Hematopoietic multipotent progenitor cell treated with erythropoietin and hydrocortisone succinate and interleukin-3 and kit ligand, for 6 days (in vitro differentiated cells): ENCODE measurements at regions not wholly inside any gene's neighbourhood (a gene's known extent, or its start where the extent isn't known, plus 50 kb on each side); places are given as distances from the start of the nearest gene placed in this dataset.

ENCODE experiments used
- DNase-seq: peaks from one replicate; pipeline ENCODE4 v3.0.0-alpha.2; 2015

GRCh38 chrX:137483554-137483953 lies 82.4 kb upstream of the ZIC3 start:
- DNase-seq = no peak

DNA sequence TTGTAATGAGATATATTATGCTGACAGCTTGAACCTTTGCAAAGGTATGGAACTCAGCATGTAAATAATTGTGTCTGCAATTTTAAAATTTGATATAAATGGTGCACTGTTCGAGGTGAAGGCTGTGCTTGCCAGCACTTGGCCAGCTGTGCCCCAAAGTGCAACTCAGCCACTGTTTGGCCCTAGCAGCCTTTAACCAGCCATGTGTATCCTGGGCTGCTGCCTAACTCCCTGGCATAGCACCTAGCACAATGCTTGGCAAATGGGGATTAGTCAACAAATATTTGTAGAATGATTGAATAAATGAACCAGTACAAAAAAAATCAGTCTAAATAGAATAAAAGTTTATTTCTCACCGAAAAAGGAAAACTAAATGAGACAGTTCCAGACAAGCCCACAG lies 83.8 kb upstream of the ZIC3 start:
- DNase-seq = no peak

GRCh38 chrX:137479386-137479785 lies 86.5 kb upstream of the ZIC3 start:
- DNase-seq = no peak

DNA sequence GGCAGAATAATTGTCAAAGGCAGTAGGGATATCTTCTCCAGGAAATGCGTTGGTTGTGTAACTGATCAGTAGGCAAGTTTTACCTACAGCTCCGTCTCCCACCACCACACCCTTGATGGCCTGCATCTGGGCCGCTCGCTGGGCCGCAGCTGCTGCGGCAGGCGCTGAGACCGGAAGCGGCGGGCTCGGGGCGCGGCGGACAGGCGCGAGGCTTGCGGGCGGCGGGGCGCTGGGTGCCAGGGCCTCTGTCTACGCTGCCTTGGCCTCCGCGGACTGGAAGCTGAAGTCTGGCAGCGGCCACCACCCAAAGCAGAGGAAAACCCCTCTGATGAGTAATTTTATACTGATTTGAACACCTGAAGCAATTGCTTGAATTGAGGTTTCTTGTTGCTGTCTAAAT lies 124.2 kb upstream of the ZIC3 start:
- no peak for DNase-seq

- peak; percentile 31 for DNase-seq
These were observed 133.3 kb upstream of the ZIC3 start for GRCh38 chrX:137432609-137433008.

DNA sequence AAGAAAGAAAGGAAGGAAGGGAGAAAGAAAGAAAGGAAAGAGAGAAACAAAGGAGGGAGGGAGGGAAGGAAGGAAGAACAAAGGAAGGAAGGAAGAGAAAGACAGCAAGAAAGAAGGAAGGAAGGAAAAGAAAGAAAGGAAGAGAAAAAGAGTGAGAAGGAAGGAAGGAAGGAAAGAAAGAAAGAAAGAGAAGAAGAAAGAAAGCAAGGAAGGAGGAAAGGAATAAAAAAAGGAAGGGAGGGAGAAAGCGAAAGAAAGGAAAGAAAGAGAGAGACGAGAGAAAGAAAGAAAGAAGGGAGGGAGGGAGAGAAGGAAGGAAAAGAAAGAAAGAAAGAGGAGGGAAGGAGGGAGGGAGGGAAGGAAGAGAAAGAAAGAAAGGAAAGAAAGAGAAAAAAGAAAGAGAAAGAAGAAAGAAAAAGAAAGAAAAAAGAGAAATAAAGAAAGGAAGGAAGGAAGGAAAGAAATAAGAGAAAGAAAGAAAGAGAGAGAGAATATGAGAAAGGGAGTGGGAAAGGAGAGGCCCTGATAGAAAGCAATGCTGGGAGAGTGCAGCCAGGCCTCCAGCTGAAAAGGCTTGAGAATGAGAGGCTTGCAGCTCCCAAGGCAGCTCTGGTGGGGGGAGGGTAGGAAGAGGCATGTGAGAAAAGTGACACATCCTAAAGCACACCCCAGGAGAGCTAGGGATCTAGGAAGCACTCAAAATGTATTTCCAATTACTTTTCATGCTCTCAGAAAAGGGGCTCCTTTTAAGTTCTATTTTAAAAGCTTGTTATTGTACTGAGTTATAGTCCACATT lies 134.0 kb upstream of the ZIC3 start:
- DNase-seq = no peak

DNA sequence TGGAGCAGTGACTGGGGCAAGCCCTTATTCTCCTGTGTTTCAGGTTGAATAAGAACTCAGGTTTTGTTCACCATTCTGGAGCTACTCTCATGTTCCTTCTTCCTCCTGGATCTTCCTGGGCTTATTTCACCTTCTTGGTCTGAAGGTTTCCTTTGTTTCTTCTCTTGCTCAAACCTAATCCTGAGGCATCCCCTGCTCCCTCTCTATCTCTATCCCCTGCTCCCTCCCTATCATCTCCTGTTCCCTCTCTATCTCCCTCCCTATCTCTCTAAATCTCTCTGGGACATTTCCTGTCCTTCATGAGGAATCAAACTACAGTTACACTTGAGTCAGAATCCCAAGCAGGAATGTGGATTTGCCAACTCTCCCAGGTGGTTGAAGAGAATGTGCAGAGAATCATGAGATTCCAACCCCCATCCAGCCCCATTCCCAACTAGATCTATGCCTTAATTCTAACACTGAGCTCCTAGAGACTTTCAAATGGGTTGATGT lies 134.9 kb upstream of the ZIC3 start:
- no peak for DNase-seq

DNA sequence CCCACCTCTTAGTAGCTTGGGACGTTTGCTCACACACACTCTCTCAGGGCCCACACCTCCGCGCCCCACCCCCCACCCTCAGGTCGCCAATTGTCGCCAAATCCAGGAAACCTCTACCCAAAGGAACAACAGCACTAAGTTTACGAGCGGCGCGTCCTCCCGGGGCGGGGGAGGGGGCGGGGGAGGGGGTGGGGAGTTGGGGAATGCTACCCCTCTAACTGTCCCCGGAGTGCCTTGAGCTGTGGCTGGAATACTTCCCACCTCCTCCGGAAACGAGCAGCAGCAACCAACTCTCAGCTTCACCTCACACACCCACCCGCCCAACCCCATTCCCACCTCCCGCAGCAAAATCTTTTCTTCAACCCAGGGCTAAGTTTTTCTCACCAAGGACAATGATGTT lies 135.6 kb upstream of the ZIC3 start:
- no peak for DNase-seq

DNA sequence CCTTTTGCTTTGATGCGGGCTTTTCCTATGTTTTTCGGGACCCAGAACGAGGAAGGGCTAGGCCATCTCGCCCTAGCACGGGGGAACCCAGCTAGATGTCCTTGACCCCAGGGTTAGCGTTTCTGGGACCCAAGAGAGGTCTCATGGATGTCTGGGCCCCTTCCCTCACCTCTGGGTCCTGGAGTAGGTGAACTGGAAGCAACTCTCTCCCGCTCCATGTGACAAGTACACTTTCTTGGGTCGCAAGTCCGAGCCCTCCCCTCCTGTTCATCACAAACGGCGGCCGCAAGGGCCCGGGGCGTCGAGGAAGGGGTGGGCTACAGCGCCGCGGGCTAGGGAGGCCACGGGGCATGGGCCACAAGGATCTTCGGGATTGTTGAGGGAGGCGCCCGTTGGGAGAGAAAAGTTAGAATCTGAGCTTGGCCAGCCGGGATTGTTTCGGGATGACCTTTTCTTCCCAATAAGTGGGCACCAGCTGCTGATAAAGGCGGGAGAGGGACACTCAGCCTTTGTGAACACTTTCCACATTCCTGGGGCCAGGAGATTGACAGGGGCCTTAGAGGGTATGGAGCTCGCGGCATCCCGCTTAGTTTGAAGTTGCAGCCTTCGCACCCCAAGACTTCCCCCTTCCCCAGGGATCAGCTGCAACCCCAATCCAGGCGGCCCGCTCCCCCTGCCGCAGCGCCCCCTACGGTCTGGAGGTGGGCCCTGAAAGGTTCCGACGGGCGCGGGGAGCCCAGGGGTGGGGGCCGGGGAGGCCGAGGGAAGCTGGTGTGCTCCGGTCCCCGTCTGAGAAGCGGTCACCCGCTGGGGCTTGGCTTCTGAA lies 136.9 kb upstream of the ZIC3 start:
- no peak for DNase-seq

GRCh38 chrX:137428221-137428661 lies 137.7 kb upstream of the ZIC3 start:
- no peak for DNase-seq

DNA sequence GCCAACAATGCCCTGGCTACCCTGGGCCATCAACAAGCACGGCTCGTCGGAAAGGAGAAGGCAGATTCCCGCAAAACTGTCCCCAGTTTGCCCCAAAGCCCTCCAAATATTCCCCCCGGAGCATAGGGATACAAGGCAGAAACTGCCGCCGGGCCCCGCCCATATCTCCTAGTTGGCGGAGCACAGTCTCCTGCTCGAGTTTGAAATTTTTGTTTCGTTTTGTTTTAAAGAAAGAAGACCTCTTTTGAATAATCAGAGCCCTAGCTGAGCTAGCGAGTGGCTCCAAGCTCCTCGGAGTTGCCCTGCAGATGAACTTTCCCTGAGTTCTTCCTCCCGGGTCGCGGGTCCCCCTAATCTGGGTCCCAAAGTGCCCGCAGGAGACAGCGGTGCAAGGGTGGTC lies 138.1 kb upstream of the ZIC3 start:
- no peak for DNase-seq

DNA sequence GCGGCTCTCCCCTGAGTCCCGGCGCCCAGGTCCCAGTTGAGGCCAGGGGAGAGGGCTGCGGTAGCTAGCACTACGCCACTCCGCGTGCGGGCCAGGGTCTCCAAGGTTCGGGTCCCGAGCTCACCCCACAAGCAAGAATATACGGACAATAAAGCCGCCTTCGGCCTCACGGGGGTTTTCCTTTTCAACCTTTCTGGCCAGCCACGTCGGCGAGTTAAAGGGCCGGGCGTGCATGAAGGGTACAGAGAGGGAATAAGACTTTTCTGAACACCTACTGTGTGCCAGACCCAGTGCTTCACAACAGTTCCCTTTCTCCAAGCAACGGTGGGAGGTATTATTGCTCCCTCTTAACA lies 138.5 kb upstream of the ZIC3 start:
- no peak for DNase-seq

DNA sequence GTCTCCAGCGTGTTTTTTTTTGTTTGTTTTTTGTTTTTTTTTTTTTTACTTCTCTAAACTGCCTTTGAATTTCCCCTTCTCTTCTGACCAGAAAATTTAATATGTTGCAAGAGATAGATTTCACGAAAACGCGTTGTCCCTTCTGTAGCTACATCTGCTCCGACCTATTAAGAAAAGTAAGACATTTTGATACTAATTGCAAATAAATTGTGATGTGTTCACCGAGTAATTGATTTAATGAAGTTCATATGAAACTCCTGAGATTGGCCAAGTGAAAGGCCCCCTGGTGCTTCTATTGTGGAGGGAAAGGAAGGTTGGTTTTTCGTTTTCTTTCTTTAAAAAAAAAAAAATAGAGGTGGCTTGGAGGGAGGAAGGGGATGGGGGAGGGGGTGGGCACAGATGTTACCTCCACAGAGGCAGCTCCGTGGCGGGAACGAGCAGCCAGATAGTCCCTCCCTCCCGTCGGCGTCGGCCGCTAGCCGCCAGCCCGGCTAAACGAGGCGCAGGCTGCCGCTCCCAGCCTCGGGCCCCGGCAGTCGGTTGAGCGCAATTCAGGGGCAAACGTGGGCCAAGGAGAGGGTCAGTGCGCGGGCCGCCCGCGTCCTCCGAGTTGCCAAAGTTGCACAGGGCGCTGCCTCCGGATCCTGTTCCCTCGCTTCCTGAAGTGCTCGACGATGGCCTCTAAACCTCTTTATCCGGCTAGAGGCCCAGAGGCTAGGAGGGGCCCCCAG lies 139.1 kb upstream of the ZIC3 start:
- DNase-seq = no peak

GRCh38 chrX:137425986-137426385 lies 139.9 kb upstream of the ZIC3 start:
- no peak for DNase-seq

GRCh38 chrX:137425273-137425902 lies 140.5 kb upstream of the ZIC3 start:
- no peak for DNase-seq

- no peak for DNase-seq
These were observed 141.2 kb upstream of the ZIC3 start for GRCh38 chrX:137424679-137425078.

DNA sequence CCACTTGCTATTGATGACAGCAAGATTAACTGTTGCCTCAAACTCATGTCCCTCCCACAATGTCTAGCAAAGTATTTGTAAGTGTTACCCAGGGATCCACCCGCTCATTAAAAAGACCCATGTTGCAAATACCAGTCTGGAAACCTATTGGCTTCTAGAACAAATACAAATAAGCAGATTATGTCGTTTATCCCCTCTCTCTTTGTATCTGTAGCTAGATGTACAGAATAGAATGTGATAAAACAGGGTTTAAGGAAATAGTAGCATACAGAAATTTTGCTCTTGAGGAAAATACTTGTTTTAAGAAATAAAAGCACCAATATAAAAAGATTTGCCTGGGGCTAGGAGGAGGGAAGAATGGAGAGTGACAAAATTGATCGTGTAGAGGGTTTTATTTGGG lies 142.7 kb upstream of the ZIC3 start:
- no peak for DNase-seq

DNA sequence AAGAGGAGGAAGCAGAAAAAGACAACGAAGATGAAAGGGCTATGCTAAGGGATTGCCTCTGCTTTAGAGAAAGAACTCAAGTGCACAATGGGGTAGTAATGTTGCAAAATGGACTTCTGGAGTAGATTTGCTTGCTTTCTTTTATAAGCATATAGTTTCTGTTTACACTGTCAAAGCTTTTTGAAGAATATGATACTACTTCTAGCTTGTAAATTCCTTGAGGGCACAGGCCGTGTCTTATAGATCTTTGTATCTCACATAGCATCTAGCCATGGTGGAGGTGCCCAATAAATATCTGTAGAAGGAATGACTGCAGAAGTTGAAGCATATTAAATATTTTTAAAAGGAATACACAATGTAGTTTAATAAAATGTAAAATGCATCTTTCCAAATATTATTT lies 147.8 kb upstream of the ZIC3 start:
- DNase-seq = no peak

GRCh38 chrX:137413190-137413589 lies 152.7 kb upstream of the ZIC3 start:
- no peak for DNase-seq

- DNase-seq = no peak
These were observed 160.3 kb upstream of the ZIC3 start for GRCh38 chrX:137405449-137406140.

DNA sequence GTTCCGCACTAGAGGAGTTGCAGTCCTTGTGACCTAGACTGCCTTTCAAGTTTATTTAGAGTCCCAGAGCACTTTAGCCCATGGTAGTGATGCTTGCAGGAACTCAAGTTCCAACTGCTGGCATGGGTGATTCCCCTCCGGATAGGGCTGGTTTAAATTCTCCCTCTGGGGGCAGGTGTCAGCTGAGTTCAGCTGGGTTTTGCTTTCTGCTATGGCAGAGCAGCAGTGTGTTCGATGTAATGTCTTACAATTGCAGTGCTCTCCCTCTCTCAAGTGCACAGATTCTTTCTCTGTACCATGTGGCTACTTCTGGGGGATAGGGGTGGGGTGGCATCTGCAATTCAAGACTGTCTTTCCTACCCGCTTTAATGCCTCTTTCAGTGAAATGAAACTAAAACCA lies 164.8 kb upstream of the ZIC3 start:
- DNase-seq = no peak

DNA sequence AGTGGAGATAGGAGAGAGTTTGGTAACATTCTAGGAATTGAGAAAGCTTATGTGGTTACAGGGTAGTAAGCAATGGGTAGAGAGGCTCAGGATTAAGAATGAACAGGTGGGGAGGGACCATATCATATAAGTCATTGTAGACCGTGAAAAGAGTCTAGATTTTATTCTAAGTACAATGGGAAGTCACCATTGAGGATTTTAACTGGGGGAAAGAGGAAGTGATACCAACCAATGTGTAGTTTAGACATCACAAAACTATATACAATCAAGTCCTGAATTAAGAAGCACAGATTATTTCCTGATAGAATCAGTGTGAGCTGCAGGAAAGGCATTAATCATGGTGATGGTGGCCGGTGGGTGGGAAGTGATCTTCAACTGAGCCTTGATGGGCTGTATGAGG lies 178.3 kb upstream of the ZIC3 start:
- no peak for DNase-seq
